Esophagus squamous epithelium (tissue), 5 donors: ENCODE measurements at regions not wholly inside any gene's neighbourhood (a gene's known extent, or its start where the extent isn't known, plus 50 kb on each side); places are given as distances from the start of the nearest gene placed in this dataset.

Experiments used
- DNase-seq: peaks from one replicate; lab custom pipeline; 2025; lab: John Stamatoyannopoulos, UW
- H3K27ac ChIP-seq, 4 donors: fragments of 200-600 bp; sonication (generic); one replicate each; pipeline ENCODE4 v1.5.1; 2016 to 2019; ENCODE audit warnings: mild to moderate bottlenecking in 1 of 4
- H3K27me3 ChIP-seq, 4 donors: fragments of 200-600 bp; sonication (generic); 1 replicate in 3 of 4; 2 replicates in 1 of 4; pipeline versions ENCODE4 v1.5.1 to v1.6.0; 2017 to 2021; ENCODE audit warnings: antibody characterized with exemption in 1 of 4
- H3K36me3 ChIP-seq, 3 donors: fragments of 200-600 bp; sonication (generic); one replicate each; pipeline ENCODE4 v1.5.1; 2016 to 2019
- H3K4me1 ChIP-seq, 3 donors: fragments of 200-600 bp; sonication (generic); one replicate each; pipeline ENCODE4 v1.5.1; 2017 to 2019
- H3K4me3 ChIP-seq, 4 donors: fragments of 200-600 bp; sonication (generic); 1 replicate in 3 of 4; 2 replicates in 1 of 4; pipeline ENCODE4 v1.5.1; 2016 to 2019; ENCODE audit warnings: mild to moderate bottlenecking in 2 of 4, moderate library complexity in 1 of 4
- H3K9me3 ChIP-seq, 3 donors: fragments of 200-600 bp; sonication (generic); one replicate each; pipeline ENCODE4 v1.5.1; 2016 to 2019
- CTCF ChIP-seq, 6 experiments: fragments of 450-650 bp in 4 of 6; fragments of 200-600 bp in 2 of 6; sonication (generic) in 2 of 6; IDR thresholded peaks; one replicate each; pipeline ENCODE4 v1.5.1; 2016 to 2019; ENCODE audit warnings: antibody characterized with exemption in 6 of 6, mild to moderate bottlenecking in 4 of 6, moderate library complexity in 4 of 6
- POLR2A ChIP-seq, 4 donors: fragments of 450-650 bp; IDR thresholded peaks; one replicate each; pipeline ENCODE4 v1.6.1; 2017; ENCODE audit warnings: antibody characterized with exemption in 4 of 4, mild to moderate bottlenecking in 4 of 4, moderate library complexity in 3 of 4
- WGBS, 2 donors: methylation state at CpG; one replicate each; pipeline ENCODE4 v1.1.5; 2018; 5-methylcytosine and 5-hydroxymethylcytosine counted together
- intact Hi-C: fragments of 100-400 bp; cut with DNase I; formaldehyde crosslinking; loops from one replicate; pipeline ENCODE4 v1.15.0; 2022
- donor health status: DM: yes; HTN: yes; CAD: no.

GRCh38 chr5:86155796-86156195 is 461.9 kb upstream of the COX7C start:
- TF ChIP-seq POLR2A (IDR thresholded peaks at IDR 0.05) (no peak), CTCF (IDR thresholded peaks at IDR 0.05) (no peak)
- DNase-seq = no peak
- intact Hi-C loops = no loop called here
- Histone ChIP-seq H3K4me3 (no peak overlapping the region), H3K27ac (no peak overlapping the region), H3K9me3 (peaks cover 0 to under 1% (median 0%) of the 10 kb centered on the region in 3 donors), H3K27me3 (no peaks in the 10 kb centered on the region), H3K4me1 (no peaks in the 10 kb centered on the region), H3K36me3 (no peaks in the 10 kb centered on the region)
- WGBS, 2 donors = 34 to 35% methylated on average over 3 of the region's 3 CpGs

DNA sequence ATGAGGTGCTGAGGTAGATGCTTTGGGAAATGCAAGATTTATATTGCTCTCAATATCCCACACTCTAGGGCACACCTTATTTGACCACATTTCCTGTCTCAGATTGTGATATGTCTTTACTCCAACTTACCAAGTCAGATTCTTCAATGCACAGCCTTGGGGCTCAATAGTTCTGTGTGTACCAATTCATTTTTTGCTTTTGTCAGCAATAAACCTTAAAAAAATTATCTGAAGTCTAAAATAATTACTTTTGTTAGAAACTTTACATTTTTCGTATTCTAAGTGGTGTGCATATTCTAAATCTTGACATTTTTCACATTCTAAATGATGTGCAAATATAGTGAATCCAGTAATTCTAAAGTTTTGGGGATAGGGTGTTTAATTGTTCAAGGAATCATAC is 447.5 kb upstream of the COX7C start:
- no peak for DNase-seq
- no peak overlapping the region for H3K27ac ChIP-seq
- no peaks in the 10 kb centered on the region for H3K36me3 ChIP-seq
- no peak overlapping the region for H3K4me3 ChIP-seq
- no peaks in the 10 kb centered on the region for H3K4me1 ChIP-seq
- no peaks in the 10 kb centered on the region for H3K9me3 ChIP-seq
- H3K27me3 ChIP-seq = no peaks in the 10 kb centered on the region
- intact Hi-C loops = no loop called here
- TF ChIP-seq POLR2A (IDR thresholded peaks at IDR 0.05) = no peak
- no peak for TF ChIP-seq CTCF (IDR thresholded peaks at IDR 0.05)
- WGBS, 2 donors = 63 to 68% methylated on average over 1 of the region's 1 CpG

DNA sequence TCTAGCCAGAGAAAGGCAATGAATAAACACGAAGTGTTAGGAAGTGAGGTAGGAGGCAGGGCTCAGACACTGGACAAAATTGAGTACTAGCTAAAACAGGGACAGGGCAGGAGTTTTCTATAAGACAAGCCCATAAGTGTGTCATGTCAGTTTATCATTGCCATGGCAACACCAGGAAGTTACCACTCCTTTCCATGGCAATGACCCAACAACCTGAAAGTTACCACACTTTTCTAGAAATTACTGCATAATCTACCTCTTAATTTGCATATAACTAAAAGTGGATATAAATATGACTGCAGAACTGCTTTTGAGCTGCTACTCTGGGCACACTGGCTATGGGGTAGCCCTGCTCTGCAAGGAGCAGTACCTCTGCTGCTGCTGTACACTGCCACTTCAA is 442.5 kb upstream of the COX7C start:
- Histone ChIP-seq H3K4me1 (no peaks in the 10 kb centered on the region), H3K27me3 (no peaks in the 10 kb centered on the region), H3K27ac (no peak overlapping the region), H3K4me3 (no peak overlapping the region), H3K36me3 (no peaks in the 10 kb centered on the region), H3K9me3 (no peaks in the 10 kb centered on the region)
- WGBS, 2 donors = 11 to 46% methylated on average over 1 of the region's 1 CpG
- TF ChIP-seq CTCF (IDR thresholded peaks at IDR 0.05) (no peak), POLR2A (IDR thresholded peaks at IDR 0.05) (no peak)
- intact Hi-C loops = no loop called here
- DNase-seq = no peak

- Histone ChIP-seq H3K27me3 (no peaks in the 10 kb centered on the region), H3K27ac (no peak overlapping the region), H3K36me3 (no peaks in the 10 kb centered on the region), H3K4me1 (no peaks in the 10 kb centered on the region), H3K9me3 (no peaks in the 10 kb centered on the region), H3K4me3 (no peak overlapping the region)
- intact Hi-C loops = no loop called here
- DNase-seq = no peak
- no peak for TF ChIP-seq CTCF (IDR thresholded peaks at IDR 0.05)
- no peak for TF ChIP-seq POLR2A (IDR thresholded peaks at IDR 0.05)
These were observed 418.5 kb upstream of the COX7C start for GRCh38 chr5:86199287-86199686.

GRCh38 chr5:86228147-86228546 is 389.6 kb upstream of the COX7C start:
- Histone ChIP-seq H3K4me1 (no peaks in the 10 kb centered on the region), H3K4me3 (no peak overlapping the region), H3K27ac (no peak overlapping the region), H3K36me3 (no peaks in the 10 kb centered on the region), H3K27me3 (no peaks in the 10 kb centered on the region), H3K9me3 (no peaks in the 10 kb centered on the region)
- intact Hi-C loops = no loop called here
- TF ChIP-seq CTCF (IDR thresholded peaks at IDR 0.05) (no peak), POLR2A (IDR thresholded peaks at IDR 0.05) (no peak)
- no peak for DNase-seq
